Tibial nerve (tissue), 3 donors: ENCODE measurements at regions not wholly inside any gene's neighbourhood (a gene's known extent, or its start where the extent isn't known, plus 50 kb on each side); places are given as distances from the start of the nearest gene placed in this dataset.

Experiments
- POLR2A ChIP-seq, 2 donors: fragments of 450-650 bp; IDR thresholded peaks; one replicate each; pipeline ENCODE4 v1.6.1; 2017; ENCODE audit warnings: antibody characterized with exemption in 2 of 2, mild to moderate bottlenecking in 2 of 2, moderate library complexity in 2 of 2
- TF ChIP-seq, protein P1 (sequence below), 5 experiments: fragments of 200-600 bp in 3 of 5; fragments of 450-650 bp in 2 of 5; sonication (generic) in 3 of 5; IDR thresholded peaks; one replicate each; pipeline ENCODE4 v1.5.1; 2016 to 2019; ENCODE audit warnings: antibody characterized with exemption in 5 of 5, mild to moderate bottlenecking in 3 of 5, moderate library complexity in 2 of 5

DNA sequence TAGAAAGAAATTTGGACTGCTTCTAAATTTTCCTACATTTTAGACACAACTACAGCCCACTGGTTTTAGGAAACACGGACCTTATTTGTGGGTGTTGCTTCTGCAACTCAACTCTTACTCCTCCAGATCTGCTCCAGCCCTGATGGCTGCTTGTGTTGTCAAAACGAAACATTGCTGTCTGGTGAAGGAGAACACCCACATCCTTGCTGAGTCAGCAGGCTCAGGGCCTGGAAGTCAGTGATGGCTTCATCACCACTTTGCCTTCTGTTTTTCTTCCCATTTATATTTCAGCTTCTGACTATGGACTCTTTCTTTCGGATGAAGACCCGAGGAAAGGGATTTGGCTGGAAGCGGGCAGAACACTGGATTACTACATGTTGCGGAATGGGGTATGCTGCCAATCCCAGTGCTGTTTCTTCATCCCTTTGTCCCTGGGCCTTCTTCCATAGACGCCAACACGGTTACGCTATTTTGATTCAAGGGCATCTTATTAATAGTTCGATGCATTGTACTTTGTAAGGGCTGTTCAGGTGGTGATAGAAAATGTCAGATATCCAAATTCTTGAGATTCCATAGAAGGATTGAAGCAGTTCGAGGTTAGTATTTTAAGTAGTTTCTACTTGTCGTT, 392.6 kb upstream of the TPM1 start:
- no peak for TF ChIP-seq POLR2A (IDR thresholded peaks at IDR 0.05)
- TF ChIP-seq, protein P1, sequence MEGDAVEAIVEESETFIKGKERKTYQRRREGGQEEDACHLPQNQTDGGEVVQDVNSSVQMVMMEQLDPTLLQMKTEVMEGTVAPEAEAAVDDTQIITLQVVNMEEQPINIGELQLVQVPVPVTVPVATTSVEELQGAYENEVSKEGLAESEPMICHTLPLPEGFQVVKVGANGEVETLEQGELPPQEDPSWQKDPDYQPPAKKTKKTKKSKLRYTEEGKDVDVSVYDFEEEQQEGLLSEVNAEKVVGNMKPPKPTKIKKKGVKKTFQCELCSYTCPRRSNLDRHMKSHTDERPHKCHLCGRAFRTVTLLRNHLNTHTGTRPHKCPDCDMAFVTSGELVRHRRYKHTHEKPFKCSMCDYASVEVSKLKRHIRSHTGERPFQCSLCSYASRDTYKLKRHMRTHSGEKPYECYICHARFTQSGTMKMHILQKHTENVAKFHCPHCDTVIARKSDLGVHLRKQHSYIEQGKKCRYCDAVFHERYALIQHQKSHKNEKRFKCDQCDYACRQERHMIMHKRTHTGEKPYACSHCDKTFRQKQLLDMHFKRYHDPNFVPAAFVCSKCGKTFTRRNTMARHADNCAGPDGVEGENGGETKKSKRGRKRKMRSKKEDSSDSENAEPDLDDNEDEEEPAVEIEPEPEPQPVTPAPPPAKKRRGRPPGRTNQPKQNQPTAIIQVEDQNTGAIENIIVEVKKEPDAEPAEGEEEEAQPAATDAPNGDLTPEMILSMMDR (IDR thresholded peaks at IDR 0.05) = no peak
